AG04449 (cell line): ENCODE measurements at regions not wholly inside any gene's neighbourhood (a gene's known extent, or its start where the extent isn't known, plus 50 kb on each side); places are given as distances from the start of the nearest gene placed in this dataset.

Experiments
- CTCF ChIA-PET: fragments of 350-600 bp; formaldehyde crosslinking; extraction: SDS; loops from one replicate; lab custom pipeline; 2021; ENCODE audit warnings: antibody characterized with exemption; lab: Yijun Ruan, JAX
- POLR2A ChIA-PET: fragments of 400-600, 350-600 bp; formaldehyde crosslinking; extraction: SDS; loops from one replicate; lab custom pipeline; 2020; ENCODE audit warnings: antibody characterized with exemption, inconsistent platforms; lab: Yijun Ruan, JAX
- DNase-seq: peaks from one replicate; pipeline ENCODE4 v3.0.0-alpha.2; 2010; ENCODE audit warnings: low read depth, low spot score
- H3K4me3 ChIP-seq: 2 replicates; pipeline ENCODE4 v1.5.1; 2011; ENCODE audit warnings: low read depth, mild to moderate bottlenecking, control low read depth, low read length
- TF ChIP-seq, protein P1 (sequence below): IDR thresholded peaks from one replicate; pipeline ENCODE4 v1.5.1; 2011; ENCODE audit warnings: mild to moderate bottlenecking, moderate library complexity, low read length, control low read depth, inconsistent platforms; ENCODE audit not compliant: insufficient read depth; ENCODE audit errors: missing control alignments

DNA sequence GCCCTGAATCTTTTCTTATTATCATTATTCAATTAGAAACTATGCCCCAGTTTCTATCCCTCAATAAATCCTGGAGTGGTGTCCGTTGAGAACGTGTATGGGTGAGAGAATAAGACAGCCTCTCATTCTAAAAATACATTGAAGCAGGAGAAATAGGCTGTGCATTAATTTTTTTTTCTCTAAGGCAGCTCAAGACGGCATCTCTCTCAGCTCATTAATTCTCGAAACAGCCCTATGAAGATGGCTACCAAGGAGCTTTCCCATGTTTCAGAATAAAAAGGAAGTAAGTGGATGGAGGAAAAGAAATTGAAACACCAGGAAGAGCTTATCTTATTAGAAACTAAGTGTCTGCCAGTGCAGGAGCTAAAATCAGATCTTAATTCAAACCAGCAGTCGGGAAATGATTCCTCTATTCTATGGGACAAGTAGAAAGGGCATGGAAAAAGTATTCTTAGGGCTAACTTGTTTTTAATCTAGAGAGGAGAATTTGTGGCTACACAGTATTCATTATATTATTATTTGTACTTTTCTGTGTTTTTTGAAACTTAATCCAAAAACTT lies 347.1 kb upstream of the PLD5 start:
- CTCF ChIA-PET: no interaction called here
- H3K4me3 ChIP-seq: no peak overlapping the region
- POLR2A ChIA-PET: no interaction called here
- TF ChIP-seq, protein P1, sequence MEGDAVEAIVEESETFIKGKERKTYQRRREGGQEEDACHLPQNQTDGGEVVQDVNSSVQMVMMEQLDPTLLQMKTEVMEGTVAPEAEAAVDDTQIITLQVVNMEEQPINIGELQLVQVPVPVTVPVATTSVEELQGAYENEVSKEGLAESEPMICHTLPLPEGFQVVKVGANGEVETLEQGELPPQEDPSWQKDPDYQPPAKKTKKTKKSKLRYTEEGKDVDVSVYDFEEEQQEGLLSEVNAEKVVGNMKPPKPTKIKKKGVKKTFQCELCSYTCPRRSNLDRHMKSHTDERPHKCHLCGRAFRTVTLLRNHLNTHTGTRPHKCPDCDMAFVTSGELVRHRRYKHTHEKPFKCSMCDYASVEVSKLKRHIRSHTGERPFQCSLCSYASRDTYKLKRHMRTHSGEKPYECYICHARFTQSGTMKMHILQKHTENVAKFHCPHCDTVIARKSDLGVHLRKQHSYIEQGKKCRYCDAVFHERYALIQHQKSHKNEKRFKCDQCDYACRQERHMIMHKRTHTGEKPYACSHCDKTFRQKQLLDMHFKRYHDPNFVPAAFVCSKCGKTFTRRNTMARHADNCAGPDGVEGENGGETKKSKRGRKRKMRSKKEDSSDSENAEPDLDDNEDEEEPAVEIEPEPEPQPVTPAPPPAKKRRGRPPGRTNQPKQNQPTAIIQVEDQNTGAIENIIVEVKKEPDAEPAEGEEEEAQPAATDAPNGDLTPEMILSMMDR: no peak
- DNase-seq: no peak

- TF ChIP-seq, protein P1: no peak
- POLR2A ChIA-PET: no interaction called here
- DNase-seq: no peak
- no peak overlapping the region for H3K4me3 ChIP-seq
- CTCF ChIA-PET: no interaction called here
Measured at GRCh38 chr1:242870966-242871365, 346.5 kb upstream of the PLD5 start.

GRCh38 chr1:242856289-242856688 lies 331.8 kb upstream of the PLD5 start:
- H3K4me3 ChIP-seq: no peak overlapping the region
- no peak for DNase-seq
- ChIA-PET POLR2A (no interaction called here), CTCF (no interaction called here)
- TF ChIP-seq, protein P1: no peak

DNA sequence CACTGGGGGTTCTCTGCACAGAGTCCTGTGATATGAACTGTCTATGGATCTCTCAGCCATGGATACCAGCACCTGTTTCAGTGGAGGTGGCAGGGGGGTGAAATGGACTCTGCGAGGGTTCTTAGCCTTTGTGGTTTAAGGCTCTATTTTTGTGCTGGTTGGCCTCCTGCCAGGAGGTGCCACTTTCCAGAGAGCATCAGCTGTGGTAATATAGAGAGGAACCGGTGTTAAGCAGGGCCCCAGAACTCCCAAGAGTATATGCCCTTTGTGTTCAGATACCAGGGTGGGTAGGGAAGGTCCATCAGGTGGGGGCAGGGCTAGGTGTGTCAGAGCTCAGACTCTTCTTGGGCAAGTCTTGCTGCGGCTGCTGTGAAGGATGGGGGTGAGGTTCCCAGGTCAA lies 330.0 kb upstream of the PLD5 start:
- no peak for DNase-seq
- ChIA-PET CTCF (no interaction called here), POLR2A (no interaction called here)
- TF ChIP-seq, protein P1: no peak
- no peak overlapping the region for H3K4me3 ChIP-seq

- ChIA-PET CTCF (no interaction called here), POLR2A (no interaction called here)
- DNase-seq: no peak
- H3K4me3 ChIP-seq: no peak overlapping the region
- TF ChIP-seq, protein P1: no peak
Measured at GRCh38 chr1:242847390-242847993, 323.0 kb upstream of the PLD5 start.

DNA sequence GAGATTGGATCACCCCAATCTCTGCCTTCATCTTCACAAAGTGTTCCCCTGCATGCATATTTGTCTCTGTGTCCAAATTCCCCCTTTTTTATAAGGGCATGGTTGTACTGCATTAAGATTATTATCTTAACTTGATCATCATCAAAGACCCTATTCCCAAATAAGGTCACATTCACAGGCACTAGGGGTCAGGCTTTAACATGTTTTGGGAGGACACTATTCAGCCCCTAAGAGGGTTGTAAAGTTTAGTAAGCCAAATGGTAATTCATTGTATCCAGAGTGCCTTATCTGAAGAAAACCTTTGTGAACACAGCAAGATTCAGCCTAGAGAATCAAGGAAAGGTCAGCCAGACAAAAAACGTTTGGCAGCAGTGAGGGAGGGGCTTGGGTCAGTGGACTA lies 317.6 kb upstream of the PLD5 start:
- ChIA-PET POLR2A (no interaction called here), CTCF (no interaction called here)
- TF ChIP-seq, protein P1: no peak
- no peak overlapping the region for H3K4me3 ChIP-seq
- DNase-seq: no peak
